ENCODE measurements at regions not wholly inside any gene's neighbourhood (a gene's known extent, or its start where the extent isn't known, plus 50 kb on each side); places are given as distances from the start of the nearest gene placed in this dataset.

GRCh38 chr2:125850541-125850940 lies 805.4 kb upstream of the GYPC start:
- TF ChIP-seq CTCF (conservative IDR thresholded peaks at IDR 0.05; ENCODE audit: low read length) (no peak), EZH2phosphoT487 (IDR thresholded peaks at IDR 0.05; ENCODE audit: borderline replicate concordance) (no peak)
- Histone ChIP-seq H3K79me2 (ENCODE audit: insufficient read depth, low read length) (no peaks in the 10 kb centered on the region), H2AFZ (ENCODE audit: low read length) (no peak overlapping the region), H3K9me3 (ENCODE audit: insufficient read depth, low read depth, low read length) (no peaks in the 10 kb centered on the region), H3K9me2 (replicated peaks; ENCODE audit: low read depth, low read length) (no peaks in the 10 kb centered on the region), H3K4me3 (ENCODE audit: low read length, poor library complexity, severe bottlenecking) (no peak overlapping the region), H3K4me2 (ENCODE audit: low read depth, low read length, poor library complexity, severe bottlenecking) (no peak overlapping the region), H3K36me3 (ENCODE audit: insufficient read depth, low read length) (no peaks in the 10 kb centered on the region), H3K9ac (ENCODE audit: low read depth, low read length, poor library complexity, severe bottlenecking) (no peak overlapping the region), H3F3A (ENCODE audit: low read depth) (no peaks in the 10 kb centered on the region), H3K27me3 (ENCODE audit: insufficient read depth, low read length, poor library complexity, severe bottlenecking) (no peaks in the 10 kb centered on the region), H4K20me1 (ENCODE audit: insufficient read depth, low read length, poor library complexity, severe bottlenecking) (no peaks in the 10 kb centered on the region), H3K4me1 (ENCODE audit: insufficient read depth, low read length, poor library complexity, severe bottlenecking) (no peaks in the 10 kb centered on the region)

GRCh38 chr2:125852364-125852763 lies 803.6 kb upstream of the GYPC start:
- no peak for TF ChIP-seq CTCF (conservative IDR thresholded peaks at IDR 0.05; ENCODE audit: low read length)

GRCh38 chr2:125853626-125854025 lies 802.3 kb upstream of the GYPC start:
- no peaks in the 10 kb centered on the region for H3K9me3 ChIP-seq (ENCODE audit: insufficient read depth, low read depth, low read length)
- TF ChIP-seq EZH2phosphoT487 (IDR thresholded peaks at IDR 0.05; ENCODE audit: borderline replicate concordance) (no peak), CTCF (conservative IDR thresholded peaks at IDR 0.05; ENCODE audit: low read length) (no peak)

More at GRCh38 chr2:125852364-125852763, 803.6 kb upstream of the GYPC start:
- H4K20me1 ChIP-seq (ENCODE audit: insufficient read depth, low read length, poor library complexity, severe bottlenecking) = no peaks in the 10 kb centered on the region
- H3K27me3 ChIP-seq (ENCODE audit: insufficient read depth, low read length, poor library complexity, severe bottlenecking) = no peaks in the 10 kb centered on the region
- H3K4me3 ChIP-seq (ENCODE audit: low read length, poor library complexity, severe bottlenecking) = no peak overlapping the region
- no peaks in the 10 kb centered on the region for H3F3A ChIP-seq (ENCODE audit: low read depth)
- H3K4me1 ChIP-seq (ENCODE audit: insufficient read depth, low read length, poor library complexity, severe bottlenecking) = no peaks in the 10 kb centered on the region
- H3K9me2 ChIP-seq (replicated peaks; ENCODE audit: low read depth, low read length) = no peaks in the 10 kb centered on the region
- H3K9ac ChIP-seq (ENCODE audit: low read depth, low read length, poor library complexity, severe bottlenecking) = no peak overlapping the region
- H2AFZ ChIP-seq (ENCODE audit: low read length) = no peak overlapping the region
- no peaks in the 10 kb centered on the region for H3K36me3 ChIP-seq (ENCODE audit: insufficient read depth, low read length)
- H3K9me3 ChIP-seq (ENCODE audit: insufficient read depth, low read depth, low read length) = no peaks in the 10 kb centered on the region
- H3K4me2 ChIP-seq (ENCODE audit: low read depth, low read length, poor library complexity, severe bottlenecking) = no peak overlapping the region
- H3K79me2 ChIP-seq (ENCODE audit: insufficient read depth, low read length) = no peaks in the 10 kb centered on the region

More at GRCh38 chr2:125853626-125854025, 802.3 kb upstream of the GYPC start:
- H3K9me2 ChIP-seq (replicated peaks; ENCODE audit: low read depth, low read length) = no peaks in the 10 kb centered on the region
- H3K36me3 ChIP-seq (ENCODE audit: insufficient read depth, low read length) = no peaks in the 10 kb centered on the region
- H2AFZ ChIP-seq (ENCODE audit: low read length) = no peak overlapping the region
- H3F3A ChIP-seq (ENCODE audit: low read depth) = no peaks in the 10 kb centered on the region
- H3K4me1 ChIP-seq (ENCODE audit: insufficient read depth, low read length, poor library complexity, severe bottlenecking) = no peaks in the 10 kb centered on the region
- no peak overlapping the region for H3K4me2 ChIP-seq (ENCODE audit: low read depth, low read length, poor library complexity, severe bottlenecking)
- no peaks in the 10 kb centered on the region for H4K20me1 ChIP-seq (ENCODE audit: insufficient read depth, low read length, poor library complexity, severe bottlenecking)
- H3K79me2 ChIP-seq (ENCODE audit: insufficient read depth, low read length) = no peaks in the 10 kb centered on the region
- no peak overlapping the region for H3K9ac ChIP-seq (ENCODE audit: low read depth, low read length, poor library complexity, severe bottlenecking)
- no peak overlapping the region for H3K4me3 ChIP-seq (ENCODE audit: low read length, poor library complexity, severe bottlenecking)
- no peaks in the 10 kb centered on the region for H3K27me3 ChIP-seq (ENCODE audit: insufficient read depth, low read length, poor library complexity, severe bottlenecking)

All from Loucy (cell line).